Femur (tissue), 1 donor: ENCODE measurements at regions not wholly inside any gene's neighbourhood (a gene's known extent, or its start where the extent isn't known, plus 50 kb on each side); places are given as distances from the start of the nearest gene placed in this dataset.

Source experiments
- DNase-seq: peaks from one replicate; pipeline ENCODE4 v3.0.0-alpha.2; 2017

DNA sequence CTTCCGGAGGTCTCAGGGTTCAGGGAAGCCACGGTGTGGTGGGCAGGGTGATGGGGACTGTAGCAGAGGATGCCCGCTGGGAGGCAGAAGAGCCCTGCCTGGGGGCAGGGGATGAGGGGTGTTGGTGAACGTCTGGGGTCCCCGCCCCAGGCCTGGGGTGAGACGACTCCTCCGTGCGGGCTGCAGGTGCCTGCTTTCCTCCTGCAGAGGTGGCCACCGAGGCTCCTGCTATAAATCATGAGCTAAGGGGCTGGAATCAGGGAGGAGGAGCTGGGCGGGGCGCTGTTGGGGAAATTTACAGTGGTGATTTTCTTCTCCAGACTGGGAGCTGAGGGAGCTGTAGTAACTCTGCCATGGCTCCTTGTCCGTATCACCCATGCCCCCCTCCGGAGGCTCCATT lies 167.0 kb downstream of the MRM1 start:
- DNase-seq: no peak

DNA sequence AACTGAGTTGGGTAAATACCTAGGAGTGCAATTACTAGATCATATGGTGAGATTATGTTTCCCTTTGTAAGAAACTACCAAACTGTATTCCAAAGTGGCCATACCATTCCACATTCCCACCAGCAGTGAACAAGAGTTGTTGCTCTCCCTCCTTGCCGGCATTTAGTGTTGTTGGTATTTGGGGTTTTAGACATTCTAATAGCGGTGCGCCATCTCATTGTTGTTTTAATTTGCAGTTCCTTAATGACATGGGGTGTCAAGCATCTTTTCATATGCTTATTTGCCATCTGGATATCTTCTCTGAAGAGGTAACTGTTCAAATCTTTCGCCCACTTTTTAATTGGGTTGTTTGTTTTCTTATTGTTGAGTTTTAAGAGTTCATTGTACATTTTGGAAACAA lies 164.2 kb upstream of the LHX1 start:
- DNase-seq: no peak

- DNase-seq: no peak
Measured at GRCh38 chr17:36777118-36777517, 160.2 kb upstream of the LHX1 start.

DNA sequence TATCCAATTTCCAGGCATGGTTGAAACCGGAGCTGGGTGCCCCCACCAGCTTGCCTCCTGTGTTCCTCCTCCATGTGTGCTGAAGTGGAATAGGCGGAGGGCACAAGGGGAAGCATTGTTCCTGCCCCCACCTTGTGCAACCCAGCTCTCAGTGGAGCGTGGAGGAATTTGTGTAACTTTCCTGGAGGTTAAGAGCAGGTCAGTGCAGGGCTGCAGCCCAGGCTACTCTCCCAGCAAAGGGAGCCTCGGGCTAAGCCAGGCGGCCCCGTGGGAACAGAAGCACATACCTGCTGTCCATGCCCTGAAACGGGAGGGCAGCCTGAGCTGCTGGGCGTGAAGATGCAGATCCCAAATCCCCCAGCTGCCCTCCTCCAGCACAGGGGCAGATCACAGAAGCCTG lies 158.8 kb upstream of the LHX1 start:
- DNase-seq: no peak

DNA sequence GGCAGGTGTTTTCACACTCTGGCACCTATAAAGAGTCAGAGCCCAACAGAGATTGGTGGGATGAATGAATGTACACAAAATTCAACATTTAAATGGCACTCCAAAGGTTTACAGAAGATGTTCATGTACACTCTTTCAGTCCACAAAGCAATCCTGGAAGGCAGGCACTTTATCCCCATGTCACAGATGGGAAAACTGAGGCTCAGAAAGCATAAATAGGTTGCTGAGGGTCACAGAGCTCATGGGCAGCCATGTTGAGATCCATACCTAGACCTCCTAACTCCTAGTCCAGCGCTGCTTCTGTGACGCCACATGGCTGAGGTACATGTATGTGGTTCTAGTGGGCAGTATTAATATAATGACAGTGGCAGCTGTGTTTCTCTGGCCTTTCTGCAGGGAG lies 157.7 kb upstream of the LHX1 start:
- DNase-seq: no peak

GRCh38 chr17:36784633-36785032 lies 152.6 kb upstream of the LHX1 start:
- no peak for DNase-seq

GRCh38 chr17:36786867-36787266 lies 150.4 kb upstream of the LHX1 start:
- no peak for DNase-seq

DNA sequence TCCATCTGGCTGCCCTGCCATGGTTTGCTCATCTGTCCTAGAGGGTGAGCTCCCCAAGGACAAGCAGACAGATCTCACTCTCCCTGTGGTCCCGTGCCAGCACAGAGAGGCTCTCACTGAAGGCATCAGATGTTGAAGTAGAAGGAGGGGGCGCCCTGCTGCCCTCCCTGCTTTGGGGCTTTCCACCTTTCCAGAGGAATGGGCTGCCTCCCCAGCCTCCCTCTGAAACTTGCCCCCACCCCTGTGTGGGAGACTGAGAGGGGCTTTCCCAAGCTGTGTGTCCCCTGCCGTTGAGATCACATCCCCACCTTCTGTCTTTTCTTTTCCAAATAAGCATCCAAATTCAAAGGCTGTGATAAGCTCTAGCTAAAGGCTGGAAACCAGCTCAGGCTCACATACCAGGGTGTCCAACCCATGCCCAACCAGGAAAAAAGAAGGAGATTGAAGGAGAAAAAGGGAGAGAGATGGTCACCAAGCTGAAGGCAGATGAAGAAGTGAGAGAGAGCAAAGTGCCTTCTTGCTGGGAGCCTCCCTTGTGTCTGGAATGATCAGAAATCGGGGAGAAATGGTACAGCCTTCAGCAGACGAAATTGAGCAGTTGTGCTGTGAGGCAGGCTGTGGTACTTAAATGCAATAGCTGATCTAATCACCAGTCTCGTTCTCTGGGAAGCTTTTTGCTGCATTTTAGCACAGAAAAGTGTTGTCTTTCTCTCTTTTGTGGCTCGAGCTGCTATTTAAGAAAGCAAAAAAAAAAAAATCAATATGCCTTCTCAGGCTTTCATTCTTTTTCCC lies 145.9 kb upstream of the LHX1 start:
- no peak for DNase-seq

DNA sequence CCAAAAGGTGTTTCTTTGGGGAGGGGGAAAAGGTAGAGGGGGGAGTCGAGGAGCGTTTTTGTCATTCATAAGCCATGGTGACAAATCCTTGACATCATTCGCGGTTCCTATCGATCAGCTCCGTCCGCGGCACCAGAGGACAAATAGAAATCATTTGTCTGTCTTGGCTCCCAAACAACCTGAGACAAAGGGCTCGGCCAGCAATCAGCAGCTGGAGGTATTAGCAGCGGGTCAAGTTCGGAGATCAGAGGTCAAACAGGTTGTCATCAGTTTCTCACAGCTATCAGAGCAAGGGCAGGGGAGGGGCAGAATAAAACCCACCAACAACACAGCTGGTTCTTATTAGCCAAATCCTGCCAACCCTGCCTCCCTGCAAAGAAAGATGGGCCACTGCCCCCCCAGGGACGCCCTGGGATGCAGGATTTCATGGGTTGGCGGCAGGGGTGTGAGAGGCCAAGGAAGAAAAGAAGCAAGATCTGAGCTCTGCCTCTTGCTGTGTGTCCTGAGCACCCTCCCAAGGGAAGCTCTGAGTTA lies 145.3 kb upstream of the LHX1 start:
- DNase-seq: no peak

DNA sequence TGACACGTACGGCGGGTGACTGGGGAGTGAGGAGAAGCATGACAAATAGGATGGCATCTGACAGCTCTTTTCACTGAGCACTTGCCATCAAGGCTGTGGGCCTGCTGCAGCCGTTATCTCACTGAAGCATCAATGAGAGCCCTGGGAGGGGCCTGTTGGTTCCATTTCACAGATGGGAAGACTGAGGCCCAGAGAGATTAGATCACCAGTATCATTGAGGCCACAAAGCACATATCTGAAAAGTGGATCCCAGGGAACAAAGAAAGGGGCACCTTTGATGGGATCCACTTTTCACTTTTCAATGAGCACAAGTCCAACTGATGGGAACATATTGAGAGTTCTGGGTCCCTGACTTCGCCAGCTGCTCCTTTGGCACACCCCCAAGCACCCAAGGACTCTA lies 144.4 kb upstream of the LHX1 start:
- DNase-seq: no peak

GRCh38 chr17:36793976-36794375 lies 143.3 kb upstream of the LHX1 start:
- DNase-seq: no peak

DNA sequence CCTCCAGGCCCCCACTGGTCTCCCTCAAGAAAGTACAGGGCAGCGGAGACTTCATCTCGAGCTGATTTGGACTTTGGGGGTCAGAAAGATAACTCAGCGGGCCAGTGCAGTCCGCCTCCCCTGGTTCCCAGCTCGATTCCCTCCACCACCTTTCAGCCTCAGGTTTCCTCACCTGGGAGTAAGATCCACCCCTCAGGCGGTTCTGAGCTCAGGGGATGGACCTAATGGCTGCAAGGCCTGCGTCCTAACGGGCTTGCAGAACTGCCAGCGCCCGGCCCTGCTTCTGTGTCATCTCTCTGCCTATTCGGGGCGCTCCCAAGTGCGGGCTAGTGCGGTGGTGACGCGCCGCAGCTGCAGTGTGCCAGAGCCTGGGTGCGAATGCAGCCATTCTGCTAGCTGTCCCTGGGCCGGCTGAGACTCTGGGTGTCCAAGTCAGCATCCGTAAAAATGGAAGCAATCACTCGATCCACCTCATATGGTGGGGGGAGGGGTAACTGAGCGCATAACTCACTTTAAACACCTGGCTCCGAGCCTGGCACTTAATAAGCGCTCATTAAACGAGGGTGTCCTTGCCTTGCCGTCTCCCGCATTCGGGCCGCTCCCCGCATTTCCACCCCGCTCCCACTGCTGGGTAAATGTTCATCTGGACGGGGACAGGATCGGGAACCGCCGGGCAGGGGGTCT lies 129.6 kb upstream of the LHX1 start:
- DNase-seq: no peak

- DNase-seq: no peak
Measured at GRCh38 chr17:36808180-36808661, 129.1 kb upstream of the LHX1 start.

DNA sequence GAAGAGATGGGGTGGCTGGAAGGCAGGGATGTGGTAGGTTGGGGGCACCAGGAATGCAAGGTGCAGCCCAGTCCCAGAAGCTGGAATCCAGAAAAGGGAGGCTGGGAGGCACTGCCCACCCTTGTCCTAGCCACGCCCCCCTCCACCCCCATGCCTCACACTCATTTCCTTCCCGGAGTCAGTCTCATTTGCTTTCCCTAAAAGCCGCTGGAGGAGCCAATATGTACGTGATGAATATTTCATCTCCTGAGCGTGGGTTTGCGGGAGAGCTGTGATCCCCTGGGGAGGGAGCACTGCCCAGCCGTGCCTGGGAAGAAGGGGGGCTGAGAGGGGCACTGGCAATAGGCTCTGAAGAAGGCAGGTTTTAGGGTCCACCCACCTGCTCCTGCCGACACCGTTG lies 124.5 kb upstream of the LHX1 start:
- DNase-seq: no peak

GRCh38 chr17:36813357-36813756 lies 123.9 kb upstream of the LHX1 start:
- DNase-seq: no peak

- DNase-seq: no peak
Measured at GRCh38 chr17:36813957-36814563, 123.2 kb upstream of the LHX1 start.

DNA sequence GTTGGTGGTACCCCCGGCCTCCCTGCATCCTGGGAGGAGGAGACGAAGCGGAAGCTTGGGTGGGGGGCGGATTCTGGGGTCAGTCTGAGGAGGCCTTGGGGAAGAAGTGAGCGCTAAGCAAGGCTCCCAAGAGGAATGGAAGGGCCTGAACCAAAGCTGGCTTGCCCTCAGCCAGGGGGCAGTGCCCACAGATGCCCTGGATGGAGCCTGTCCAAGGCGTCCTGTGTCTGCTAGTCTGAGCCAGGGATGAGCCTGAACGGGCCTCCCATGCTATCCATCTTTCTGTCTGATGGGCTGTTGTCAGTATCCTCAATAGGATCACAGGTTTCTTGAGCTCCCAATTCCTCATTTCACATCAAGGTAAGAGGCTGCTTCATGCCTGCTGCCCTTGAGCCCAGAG lies 122.3 kb upstream of the LHX1 start:
- no peak for DNase-seq

- DNase-seq: no peak
Measured at GRCh38 chr17:36816214-36816906, 120.9 kb upstream of the LHX1 start.

GRCh38 chr17:36816907-36817288 lies 120.4 kb upstream of the LHX1 start:
- no peak for DNase-seq

GRCh38 chr17:36817483-36818048 lies 119.7 kb upstream of the LHX1 start:
- DNase-seq: no peak

GRCh38 chr17:36818134-36818825 lies 119.0 kb upstream of the LHX1 start:
- DNase-seq: no peak
